Activated T-helper 9 cell treated with anti-CD3 and anti-CD28 coated beads, Interleukin-2, amount 50 U/mL, for 16 hours (primary cell): ENCODE measurements at regions not wholly inside any gene's neighbourhood (a gene's known extent, or its start where the extent isn't known, plus 50 kb on each side); places are given as distances from the start of the nearest gene placed in this dataset.

Experiments
- DNase-seq: peaks from one replicate; pipeline ENCODE4 v3.0.0-alpha.2; 2020; ENCODE audit warnings: low read depth

- DNase-seq = no peak
Measured at GRCh38 chr11:64501500-64502427, 54.0 kb upstream of the SLC22A11 start.

GRCh38 chr11:64502634-64503033 is 53.1 kb upstream of the SLC22A11 start:
- DNase-seq = no peak

- DNase-seq = no peak
Measured at GRCh38 chr11:64503186-64503753, 52.5 kb upstream of the SLC22A11 start.

- no peak for DNase-seq
Measured at GRCh38 chr11:64504999-64505398, 50.7 kb upstream of the SLC22A11 start.
